Endothelial cell of umbilical vein (primary cell): ENCODE measurements at regions not wholly inside any gene's neighbourhood (a gene's known extent, or its start where the extent isn't known, plus 50 kb on each side); places are given as distances from the start of the nearest gene placed in this dataset.

Experiments
- BruUV-seq: library from RNA; stranded (reverse); fragments of 400-500 nt; replicated peaks from 2 replicates; lab custom pipeline; 2021; lab: Mats Ljungman, UMichigan
- CTCF ChIA-PET: fragments of 300-600, 350-600 bp; sonication (Branson Sonifier 250); formaldehyde crosslinking; loops from one replicate; lab custom pipeline; 2021; ENCODE audit warnings: antibody characterized with exemption, inconsistent platforms; lab: Charles Lee
- POLR2A ChIA-PET: fragments of 300-600, 350-600 bp; sonication (Branson Sonifier 250); formaldehyde crosslinking; loops from one replicate; lab custom pipeline; 2021; ENCODE audit warnings: antibody characterized with exemption, inconsistent platforms; lab: Charles Lee
- DNase-seq: peaks from one replicate; pipeline ENCODE4 v3.0.0-alpha.2; 2011; ENCODE audit warnings: low read depth, low spot score
- FAIRE-seq: peaks from 2 replicates; lab custom pipeline; 2011; peaks lifted over from hg19 to GRCh38; lab: Jason Lieb, UNC
- H2AFZ ChIP-seq: 2 replicates; pipeline ENCODE4 v1.6.0; 2012; ENCODE audit warnings: low read depth, low read length, control low read depth, inconsistent platforms
- H3K27ac ChIP-seq: 2 replicates; pipeline ENCODE4 v1.5.1; 2011; ENCODE audit warnings: low read depth, mild to moderate bottlenecking, control low read depth, low read length, moderate library complexity; ENCODE audit not compliant: insufficient read depth
- H3K27me3 ChIP-seq, 2 experiments: 2 replicates each; pipeline versions ENCODE4 v1.6.0 to v1.6.1; 2011; ENCODE audit warnings: low read length in 2 of 2, mixed read lengths in 1 of 2; ENCODE audit not compliant: control insufficient read depth in 2 of 2, insufficient read depth in 2 of 2
- H3K36me3 ChIP-seq, 2 experiments: 2 replicates in 1 of 2; 3 replicates in 1 of 2; pipeline ENCODE4 v1.5.1; 2011; ENCODE audit warnings: low read length in 2 of 2, mild to moderate bottlenecking in 1 of 2, moderate library complexity in 1 of 2; ENCODE audit not compliant: control insufficient read depth in 2 of 2, insufficient read depth in 2 of 2; ENCODE audit errors: extremely low read depth in 1 of 2
- H3K4me1 ChIP-seq: 3 replicates; pipeline ENCODE4 v1.5.1; 2011; ENCODE audit warnings: mild to moderate bottlenecking, low read length; ENCODE audit not compliant: control insufficient read depth, insufficient read depth; ENCODE audit errors: extremely low read depth
- H3K4me2 ChIP-seq: 2 replicates; pipeline ENCODE4 v1.6.1; 2011; ENCODE audit warnings: low read length, control low read depth, mixed read lengths; ENCODE audit not compliant: insufficient read depth
- H3K4me3 ChIP-seq, 3 experiments: fragments of 200-600 bp in 1 of 3; sonication (generic), shearing (Covaris generic) in 1 of 3; replicated peaks in 1 of 3; 2 replicates each; pipeline ENCODE4 v1.5.1; 2011 to 2016; ENCODE audit warnings: control low read depth in 3 of 3, low read length in 3 of 3, mild to moderate bottlenecking in 2 of 3, inconsistent platforms in 1 of 3, low read depth in 1 of 3, moderate library complexity in 1 of 3; ENCODE audit not compliant: insufficient read depth in 1 of 3
- H3K79me2 ChIP-seq: 2 replicates; pipeline ENCODE4 v1.6.0; 2012; ENCODE audit warnings: low read length, inconsistent platforms; ENCODE audit not compliant: control insufficient read depth, insufficient read depth
- H3K9ac ChIP-seq: replicated peaks from 2 replicates; pipeline ENCODE3; 2011; ENCODE audit warnings: low read length, control low read depth; ENCODE audit not compliant: insufficient read depth; ENCODE audit errors: extremely low read depth
- H3K9me1 ChIP-seq: replicated peaks from 3 replicates; pipeline ENCODE4 v1.6.0; 2011; ENCODE audit warnings: mild to moderate bottlenecking, low read length; ENCODE audit not compliant: control insufficient read depth, insufficient read depth; ENCODE audit errors: extremely low read depth
- H3K9me3 ChIP-seq: replicated peaks from 2 replicates; pipeline ENCODE4 v1.5.1; 2012; ENCODE audit warnings: low read length, inconsistent platforms; ENCODE audit not compliant: control insufficient read depth, insufficient read depth
- H4K20me1 ChIP-seq: replicated peaks from 2 replicates; pipeline ENCODE3; 2011; ENCODE audit warnings: mild to moderate bottlenecking, low read length; ENCODE audit not compliant: control insufficient read depth, insufficient read depth; ENCODE audit errors: extremely low read depth
- EZH2 ChIP-seq: IDR thresholded peaks from 2 replicates; pipeline ENCODE4 v1.6.1; 2012; ENCODE audit warnings: borderline replicate concordance, low read depth, mild to moderate bottlenecking, moderate library complexity, low read length, inconsistent platforms; ENCODE audit not compliant: severe bottlenecking
- FOS ChIP-seq: IDR thresholded peaks from 2 replicates; pipeline ENCODE4 v1.6.1; 2011; ENCODE audit warnings: mild to moderate bottlenecking, low read length, moderate library complexity, borderline replicate concordance; ENCODE audit not compliant: insufficient read depth
- GATA2 ChIP-seq: IDR thresholded peaks from 2 replicates; pipeline ENCODE4 v1.7.0; 2011; ENCODE audit warnings: low read depth, mild to moderate bottlenecking, moderate library complexity, mixed read lengths, low read length; ENCODE audit not compliant: insufficient read length, insufficient read depth
- JUN ChIP-seq: IDR thresholded peaks from 2 replicates; pipeline ENCODE4 v1.6.1; 2011; ENCODE audit warnings: borderline replicate concordance, low read depth; ENCODE audit not compliant: insufficient read length, insufficient read depth
- MYC ChIP-seq: IDR thresholded peaks from one replicate; pipeline ENCODE4 v1.6.1; 2011; ENCODE audit warnings: mild to moderate bottlenecking, low read depth, low read length
- POLR2A ChIP-seq: IDR thresholded peaks from 2 replicates; pipeline ENCODE4 v1.6.1; 2012; ENCODE audit warnings: low read depth, mild to moderate bottlenecking, control low read depth, low read length
- POLR2AphosphoS5 ChIP-seq: IDR thresholded peaks from 2 replicates; pipeline ENCODE4 v1.6.1; 2012; ENCODE audit warnings: low read depth, mild to moderate bottlenecking, control low read depth, low read length, moderate library complexity; ENCODE audit not compliant: insufficient read depth
- dilution Hi-C: fragments of 300-500 bp; cut with MboI; formaldehyde crosslinking; loops from one replicate; pipeline ENCODE4 v1.15.0; 2019; ENCODE audit warnings: low sequenced_read_pairs; ENCODE audit not compliant: extremely low pct_ligation_motif_present
- intact Hi-C: fragments of 100-400 bp; cut with micrococcal nuclease; formaldehyde crosslinking; loops from one replicate; pipeline ENCODE4 v1.10.0; 2022
- TF ChIP-seq, protein P1 (sequence below), 2 donors: IDR thresholded peaks; 1 replicate in 1 of 2; 2 replicates in 1 of 2; pipeline ENCODE4 v1.5.1; 2011; ENCODE audit warnings: low read length in 2 of 2, mild to moderate bottlenecking in 2 of 2, moderate library complexity in 2 of 2, control low read depth in 1 of 2, inconsistent platforms in 1 of 2, low read depth in 1 of 2; ENCODE audit not compliant: insufficient read depth in 1 of 2; ENCODE audit errors: extremely low read depth in 1 of 2
- TF ChIP-seq, protein P2 (sequence below): IDR thresholded peaks from 2 replicates; pipeline ENCODE4 v1.6.1; 2011; ENCODE audit not compliant: insufficient read depth, insufficient read length

DNA sequence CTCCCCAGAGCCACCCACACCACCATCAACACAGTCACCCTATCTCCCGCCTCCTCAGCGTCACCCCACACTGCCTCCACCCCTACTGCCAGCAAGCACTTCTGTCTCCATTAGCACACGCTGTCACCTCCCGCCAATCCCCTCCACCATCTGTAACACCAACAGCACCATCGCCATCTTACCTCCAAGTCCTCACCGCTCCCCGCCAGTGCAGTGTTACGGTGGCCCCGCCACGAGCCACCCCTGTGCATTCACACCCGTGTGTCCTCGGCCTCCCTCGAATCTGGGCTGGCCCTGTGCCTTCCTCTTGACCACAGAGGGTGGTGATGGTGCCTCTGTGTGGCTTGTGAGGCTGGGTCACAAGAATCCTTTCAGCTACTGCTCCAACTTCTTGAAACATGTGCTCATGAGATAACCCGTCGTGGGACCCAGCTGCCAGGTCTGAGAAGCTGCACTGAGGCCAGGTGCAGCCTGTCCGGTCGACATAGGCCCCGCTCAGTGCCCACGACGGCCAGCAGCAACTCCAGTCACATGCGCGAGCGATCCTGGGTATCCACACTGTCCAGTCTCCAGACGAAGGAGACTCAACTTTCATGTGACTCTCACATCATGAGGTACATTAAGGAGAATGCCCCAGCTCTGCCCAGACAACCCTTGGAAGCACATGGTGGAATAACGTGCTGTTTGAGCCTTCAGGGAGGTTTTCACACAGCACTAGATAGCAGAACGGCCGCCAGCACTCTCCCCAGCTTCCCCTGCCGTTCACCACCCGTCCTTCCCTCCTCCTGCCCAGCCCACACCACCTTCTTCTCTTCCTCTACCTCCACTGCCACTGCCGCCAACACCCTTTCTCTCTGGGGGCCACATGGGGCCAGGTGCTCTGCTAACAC lies 72.6 kb upstream of the ASB18 start:
- CTCF ChIA-PET: interaction anchor here (1.5 kb wide), 1 partner anchor 737 kb away, joined by 4 read pairs; no protein-coding TSS in a partner anchor

More for the DNA sequence above, 72.6 kb upstream of the ASB18 start:
- no peak overlapping the region for H3K4me2 ChIP-seq
- no peaks in the 10 kb centered on the region for H3K36me3 ChIP-seq
- H4K20me1 ChIP-seq: no peaks in the 10 kb centered on the region
- H3K4me3 ChIP-seq: no peak overlapping the region
- no peak overlapping the region for H3K9ac ChIP-seq
- H3K9me3 ChIP-seq: no peaks in the 10 kb centered on the region
- H3K27me3 ChIP-seq: no peaks in the 10 kb centered on the region
- POLR2A ChIA-PET: no interaction called here
- no peak for FAIRE-seq
- H3K4me1 ChIP-seq: no peaks in the 10 kb centered on the region
- TF ChIP-seq POLR2A (no peak), POLR2AphosphoS5 (no peak), EZH2 (no peak), MYC (no peak), JUN (no peak), GATA2 (no peak), FOS (no peak)
- TF ChIP-seq, protein P1, sequence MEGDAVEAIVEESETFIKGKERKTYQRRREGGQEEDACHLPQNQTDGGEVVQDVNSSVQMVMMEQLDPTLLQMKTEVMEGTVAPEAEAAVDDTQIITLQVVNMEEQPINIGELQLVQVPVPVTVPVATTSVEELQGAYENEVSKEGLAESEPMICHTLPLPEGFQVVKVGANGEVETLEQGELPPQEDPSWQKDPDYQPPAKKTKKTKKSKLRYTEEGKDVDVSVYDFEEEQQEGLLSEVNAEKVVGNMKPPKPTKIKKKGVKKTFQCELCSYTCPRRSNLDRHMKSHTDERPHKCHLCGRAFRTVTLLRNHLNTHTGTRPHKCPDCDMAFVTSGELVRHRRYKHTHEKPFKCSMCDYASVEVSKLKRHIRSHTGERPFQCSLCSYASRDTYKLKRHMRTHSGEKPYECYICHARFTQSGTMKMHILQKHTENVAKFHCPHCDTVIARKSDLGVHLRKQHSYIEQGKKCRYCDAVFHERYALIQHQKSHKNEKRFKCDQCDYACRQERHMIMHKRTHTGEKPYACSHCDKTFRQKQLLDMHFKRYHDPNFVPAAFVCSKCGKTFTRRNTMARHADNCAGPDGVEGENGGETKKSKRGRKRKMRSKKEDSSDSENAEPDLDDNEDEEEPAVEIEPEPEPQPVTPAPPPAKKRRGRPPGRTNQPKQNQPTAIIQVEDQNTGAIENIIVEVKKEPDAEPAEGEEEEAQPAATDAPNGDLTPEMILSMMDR (IDR thresholded peaks at IDR 0.05; ENCODE audit: extremely low read depth in 1 of 2, insufficient read depth in 1 of 2, low read depth in 1 of 2, low read length in 2 of 2): no peak
- TF ChIP-seq, protein P2, sequence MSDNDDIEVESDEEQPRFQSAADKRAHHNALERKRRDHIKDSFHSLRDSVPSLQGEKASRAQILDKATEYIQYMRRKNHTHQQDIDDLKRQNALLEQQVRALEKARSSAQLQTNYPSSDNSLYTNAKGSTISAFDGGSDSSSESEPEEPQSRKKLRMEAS: no peak
- BruUV-seq: no TSS peak
- H3K79me2 ChIP-seq: no peaks in the 10 kb centered on the region
- dilution Hi-C loops (no loop called here), intact Hi-C loops (no loop called here)
- no peak overlapping the region for H3K27ac ChIP-seq
- H2AFZ ChIP-seq: no peak overlapping the region
- no peaks in the 10 kb centered on the region for H3K9me1 ChIP-seq
- DNase-seq: no peak
